GM12891 (cell line): ENCODE measurements at regions not wholly inside any gene's neighbourhood (a gene's known extent, or its start where the extent isn't known, plus 50 kb on each side); places are given as distances from the start of the nearest gene placed in this dataset.

Source experiments
- PAX5 ChIP-seq: IDR thresholded peaks from 2 replicates; pipeline ENCODE4 v1.6.1; 2011; ENCODE audit warnings: low read length, moderate library complexity, mild to moderate bottlenecking; ENCODE audit not compliant: insufficient read depth, severe bottlenecking
- POLR2A ChIP-seq: IDR thresholded peaks from 2 replicates; pipeline ENCODE4 v1.6.1; 2011; ENCODE audit warnings: low read depth, low read length, control low read depth
- POLR2AphosphoS5 ChIP-seq: IDR thresholded peaks from 2 replicates; pipeline ENCODE4 v1.6.1; 2011; ENCODE audit warnings: low read depth, low read length, control low read depth
- SPI1 ChIP-seq: IDR thresholded peaks from 2 replicates; pipeline ENCODE4 v1.6.1; 2011; ENCODE audit warnings: low read depth, low read length, control low read depth
- TAF1 ChIP-seq: IDR thresholded peaks from 2 replicates; pipeline ENCODE4 v1.6.1; 2011; ENCODE audit warnings: low read depth, low read length, control low read depth

- no peak for TF ChIP-seq TAF1
- TF ChIP-seq POLR2A, result no peak
- no peak for TF ChIP-seq SPI1
- TF ChIP-seq POLR2AphosphoS5, result no peak
- no peak for TF ChIP-seq PAX5
Measured at GRCh38 chr2:186979439-186980116, 130.6 kb upstream of the ZSWIM2 start.
